ENCODE measurements at regions not wholly inside any gene's neighbourhood (a gene's known extent, or its start where the extent isn't known, plus 50 kb on each side); places are given as distances from the start of the nearest gene placed in this dataset.
A peak's percentile ranks its signal among the peaks of the same experiment; 100 is the strongest.

DNA sequence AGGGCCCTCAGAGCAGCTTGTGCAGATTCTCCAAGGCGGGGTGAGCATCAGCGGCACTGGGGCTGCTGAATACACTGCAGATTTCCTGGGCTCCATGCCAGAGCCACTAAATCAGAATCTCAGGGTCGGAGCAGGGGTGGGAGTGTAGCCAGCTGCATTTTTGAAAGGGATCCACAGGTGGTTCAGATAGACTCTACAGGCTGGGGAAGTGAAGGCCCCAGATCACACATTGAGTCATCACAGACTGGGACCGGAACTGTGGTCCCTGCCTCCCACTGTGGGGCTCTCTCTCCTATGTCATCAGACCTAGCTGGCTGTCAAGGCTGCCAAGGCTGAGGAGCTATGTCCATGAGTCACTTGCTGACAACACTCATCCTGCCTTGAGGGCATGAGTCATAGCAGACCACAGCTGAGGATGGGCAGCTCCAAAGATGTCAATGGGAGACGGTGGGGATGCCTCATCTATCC is 162.3 kb upstream of the MAMLD1 start:
- TF ChIP-seq ZNF232 (CRISPR knock-in tag; IDR thresholded peaks at IDR 0.05; ENCODE audit: borderline replicate concordance) (no peak), RNF2 (conservative IDR thresholded peaks at IDR 0.05; ENCODE audit: low read depth) (no peak), SMAD1 (CRISPR knock-in tag; IDR thresholded peaks at IDR 0.05; ENCODE audit: borderline replicate concordance, low read depth) (no peak), NFE2L2 (IDR thresholded peaks at IDR 0.05; ENCODE audit: low read length) (no peak), GABPB1 (CRISPR knock-in tag; IDR thresholded peaks at IDR 0.05) (peak; percentile 33; the same call in 1 of the 2 replicates), ZNF367 (CRISPR knock-in tag; IDR thresholded peaks at IDR 0.05; ENCODE audit: borderline replicate concordance) (no peak), ELF1 (CRISPR knock-in tag; IDR thresholded peaks at IDR 0.05) (no peak), MEF2D (CRISPR knock-in tag; IDR thresholded peaks at IDR 0.05) (no peak)
- TF ChIP-seq, protein P1, sequence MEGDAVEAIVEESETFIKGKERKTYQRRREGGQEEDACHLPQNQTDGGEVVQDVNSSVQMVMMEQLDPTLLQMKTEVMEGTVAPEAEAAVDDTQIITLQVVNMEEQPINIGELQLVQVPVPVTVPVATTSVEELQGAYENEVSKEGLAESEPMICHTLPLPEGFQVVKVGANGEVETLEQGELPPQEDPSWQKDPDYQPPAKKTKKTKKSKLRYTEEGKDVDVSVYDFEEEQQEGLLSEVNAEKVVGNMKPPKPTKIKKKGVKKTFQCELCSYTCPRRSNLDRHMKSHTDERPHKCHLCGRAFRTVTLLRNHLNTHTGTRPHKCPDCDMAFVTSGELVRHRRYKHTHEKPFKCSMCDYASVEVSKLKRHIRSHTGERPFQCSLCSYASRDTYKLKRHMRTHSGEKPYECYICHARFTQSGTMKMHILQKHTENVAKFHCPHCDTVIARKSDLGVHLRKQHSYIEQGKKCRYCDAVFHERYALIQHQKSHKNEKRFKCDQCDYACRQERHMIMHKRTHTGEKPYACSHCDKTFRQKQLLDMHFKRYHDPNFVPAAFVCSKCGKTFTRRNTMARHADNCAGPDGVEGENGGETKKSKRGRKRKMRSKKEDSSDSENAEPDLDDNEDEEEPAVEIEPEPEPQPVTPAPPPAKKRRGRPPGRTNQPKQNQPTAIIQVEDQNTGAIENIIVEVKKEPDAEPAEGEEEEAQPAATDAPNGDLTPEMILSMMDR (CRISPR knock-in tag; IDR thresholded peaks at IDR 0.05): no peak

Data from HepG2 (cell line).